ENCODE measurements at regions not wholly inside any gene's neighbourhood (a gene's known extent, or its start where the extent isn't known, plus 50 kb on each side); places are given as distances from the start of the nearest gene placed in this dataset.

DNA sequence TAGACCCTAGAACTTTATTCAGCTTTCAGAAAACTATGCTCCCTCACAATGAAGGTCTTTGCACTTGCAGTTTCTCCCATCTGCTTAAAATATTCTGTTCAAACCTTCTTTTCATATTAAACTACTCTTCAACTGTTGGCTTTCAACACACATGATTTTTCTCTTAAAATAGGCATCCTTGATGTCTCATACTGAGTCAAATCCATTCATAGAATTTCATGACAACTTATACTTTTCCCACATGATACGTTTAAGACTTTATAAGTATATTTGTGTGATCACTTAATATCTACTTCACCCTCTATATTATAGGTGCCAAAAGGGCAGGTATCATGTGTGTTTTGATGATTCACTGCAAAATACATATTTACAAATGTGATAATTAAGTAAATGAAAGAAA lies 412.5 kb downstream of the MMUT start:
- no peak for TF ChIP-seq POLR2A (IDR thresholded peaks at IDR 0.05)
- TF ChIP-seq, protein P1, sequence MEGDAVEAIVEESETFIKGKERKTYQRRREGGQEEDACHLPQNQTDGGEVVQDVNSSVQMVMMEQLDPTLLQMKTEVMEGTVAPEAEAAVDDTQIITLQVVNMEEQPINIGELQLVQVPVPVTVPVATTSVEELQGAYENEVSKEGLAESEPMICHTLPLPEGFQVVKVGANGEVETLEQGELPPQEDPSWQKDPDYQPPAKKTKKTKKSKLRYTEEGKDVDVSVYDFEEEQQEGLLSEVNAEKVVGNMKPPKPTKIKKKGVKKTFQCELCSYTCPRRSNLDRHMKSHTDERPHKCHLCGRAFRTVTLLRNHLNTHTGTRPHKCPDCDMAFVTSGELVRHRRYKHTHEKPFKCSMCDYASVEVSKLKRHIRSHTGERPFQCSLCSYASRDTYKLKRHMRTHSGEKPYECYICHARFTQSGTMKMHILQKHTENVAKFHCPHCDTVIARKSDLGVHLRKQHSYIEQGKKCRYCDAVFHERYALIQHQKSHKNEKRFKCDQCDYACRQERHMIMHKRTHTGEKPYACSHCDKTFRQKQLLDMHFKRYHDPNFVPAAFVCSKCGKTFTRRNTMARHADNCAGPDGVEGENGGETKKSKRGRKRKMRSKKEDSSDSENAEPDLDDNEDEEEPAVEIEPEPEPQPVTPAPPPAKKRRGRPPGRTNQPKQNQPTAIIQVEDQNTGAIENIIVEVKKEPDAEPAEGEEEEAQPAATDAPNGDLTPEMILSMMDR (IDR thresholded peaks at IDR 0.05): no peak
